HG03103 (cell line): ENCODE measurements at regions not wholly inside any gene's neighbourhood (a gene's known extent, or its start where the extent isn't known, plus 50 kb on each side); places are given as distances from the start of the nearest gene placed in this dataset.

Experiments used
- ATAC-seq: cut with Tn5 transposase; IDR thresholded peaks from one replicate; pipeline ENCODE4 v1.9.1; 2021; ENCODE audit warnings: low read depth; ENCODE audit not compliant: unreplicated experiment

DNA sequence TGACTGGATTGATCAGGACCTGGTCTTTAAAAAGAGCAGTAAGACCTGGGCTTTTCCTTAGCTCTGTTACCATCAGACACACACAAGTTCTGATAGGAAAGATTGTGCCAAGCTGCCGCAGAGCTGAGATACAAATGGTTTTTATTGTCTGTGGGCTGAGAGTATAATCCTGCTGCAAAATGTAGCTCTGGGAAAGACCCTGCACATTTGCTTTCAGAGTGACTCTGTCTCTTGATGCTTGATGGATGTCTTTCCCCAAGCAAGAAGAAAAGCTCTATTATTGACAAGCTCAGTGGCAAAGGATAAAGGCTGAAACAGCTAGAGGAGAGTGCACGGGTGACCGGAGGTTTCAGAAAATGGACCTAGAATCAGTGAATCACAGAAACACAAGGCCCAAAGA lies 95.3 kb upstream of the PARD3B start:
- no peak for ATAC-seq

DNA sequence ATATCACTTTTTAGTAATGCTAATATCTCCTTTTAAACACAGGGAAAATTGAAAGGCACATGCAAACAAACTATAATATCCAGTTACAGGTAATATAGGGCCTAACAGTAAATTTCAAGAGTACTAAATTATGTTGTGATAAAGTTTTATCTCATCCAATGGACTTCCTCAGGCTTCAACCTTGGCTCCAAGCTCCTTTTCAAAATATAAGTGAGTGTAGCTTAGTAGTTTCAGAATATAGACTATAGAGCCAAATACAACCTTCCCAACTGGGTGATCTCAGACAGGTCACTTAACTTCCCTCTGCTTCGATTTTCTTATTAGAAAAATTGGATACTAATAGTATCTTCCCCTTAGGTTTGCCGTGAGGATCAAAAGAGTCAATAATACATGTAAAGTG lies 93.5 kb upstream of the PARD3B start:
- ATAC-seq: no peak

DNA sequence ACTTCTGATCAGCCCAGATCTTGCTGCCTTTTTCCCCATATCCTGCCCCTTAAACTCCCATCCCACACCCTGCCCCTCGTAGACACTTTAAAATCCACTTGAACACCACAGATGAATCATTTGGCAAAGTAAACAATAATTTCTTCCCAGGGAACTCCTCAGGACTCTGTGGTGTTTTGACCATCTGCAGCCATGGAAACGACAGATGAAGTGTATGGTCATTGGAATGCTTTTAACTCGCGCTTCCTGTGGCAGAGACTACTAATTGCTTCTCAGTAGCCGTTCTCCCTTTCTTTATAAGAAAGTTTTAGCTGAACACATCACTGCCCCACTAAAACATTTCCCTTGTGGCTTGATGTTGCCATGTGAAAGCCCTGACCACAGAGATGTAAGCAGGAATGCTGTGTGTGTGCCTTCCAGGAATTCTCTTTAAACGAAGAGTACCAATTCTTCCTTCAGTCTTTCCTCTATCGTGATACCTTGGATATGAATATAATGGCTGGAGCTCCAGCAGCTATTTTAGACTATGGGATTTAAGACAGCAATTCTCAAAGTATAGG lies 92.7 kb upstream of the PARD3B start:
- ATAC-seq: no peak

DNA sequence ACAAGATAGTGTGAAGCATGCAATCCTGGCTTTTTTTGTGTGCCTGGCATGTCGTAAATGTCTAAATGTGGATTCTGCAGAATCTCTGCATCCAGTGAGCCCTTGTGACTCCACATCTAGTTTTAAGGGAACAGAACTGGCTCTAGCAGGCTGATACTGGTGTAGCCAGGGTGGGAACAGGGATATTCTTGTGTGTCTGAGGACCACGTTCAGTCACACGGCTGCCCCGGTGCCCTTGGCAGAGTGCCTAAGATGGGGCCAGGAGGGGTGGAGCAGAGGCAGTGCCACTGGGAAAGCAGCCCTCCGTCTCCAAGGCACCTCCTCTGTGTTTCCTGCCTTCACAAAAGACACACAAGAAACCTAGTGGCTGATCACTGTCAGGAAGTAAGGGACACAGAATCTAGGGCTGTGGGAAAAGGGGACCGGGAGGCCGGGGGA lies 91.5 kb upstream of the PARD3B start:
- no peak for ATAC-seq

DNA sequence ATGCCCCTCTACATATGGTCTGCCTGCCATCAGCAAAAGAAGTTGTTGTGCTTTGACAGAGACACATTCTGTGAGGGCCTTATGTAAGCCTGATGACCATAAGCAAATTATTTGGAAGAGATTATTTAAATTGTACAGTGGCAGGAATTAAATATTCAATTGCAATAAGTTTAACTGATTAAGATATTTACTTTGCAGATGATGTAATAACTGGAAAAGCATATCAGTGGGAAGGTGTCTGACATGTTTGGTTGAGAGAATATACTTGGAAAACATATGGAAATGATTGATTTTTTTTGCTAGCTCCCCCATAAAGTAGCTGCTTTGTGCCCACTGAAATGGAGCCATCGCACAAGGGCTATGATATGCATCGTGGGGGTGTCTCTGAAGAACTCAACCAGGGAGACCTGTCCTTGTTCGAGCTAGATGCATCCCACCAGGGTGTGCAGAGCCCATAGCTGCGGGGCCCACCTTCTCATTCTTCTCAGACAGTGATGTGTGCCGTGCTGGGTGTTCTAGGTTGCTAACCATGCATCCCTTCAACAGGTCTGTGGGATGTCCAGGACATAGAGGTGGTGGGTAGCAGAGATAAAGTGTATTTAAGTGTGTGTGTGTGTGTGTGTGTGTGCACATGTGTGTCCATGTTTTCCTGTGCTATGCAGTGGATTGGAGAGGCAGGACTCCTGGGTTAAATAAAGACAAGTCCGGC lies 90.4 kb upstream of the PARD3B start:
- no peak for ATAC-seq

DNA sequence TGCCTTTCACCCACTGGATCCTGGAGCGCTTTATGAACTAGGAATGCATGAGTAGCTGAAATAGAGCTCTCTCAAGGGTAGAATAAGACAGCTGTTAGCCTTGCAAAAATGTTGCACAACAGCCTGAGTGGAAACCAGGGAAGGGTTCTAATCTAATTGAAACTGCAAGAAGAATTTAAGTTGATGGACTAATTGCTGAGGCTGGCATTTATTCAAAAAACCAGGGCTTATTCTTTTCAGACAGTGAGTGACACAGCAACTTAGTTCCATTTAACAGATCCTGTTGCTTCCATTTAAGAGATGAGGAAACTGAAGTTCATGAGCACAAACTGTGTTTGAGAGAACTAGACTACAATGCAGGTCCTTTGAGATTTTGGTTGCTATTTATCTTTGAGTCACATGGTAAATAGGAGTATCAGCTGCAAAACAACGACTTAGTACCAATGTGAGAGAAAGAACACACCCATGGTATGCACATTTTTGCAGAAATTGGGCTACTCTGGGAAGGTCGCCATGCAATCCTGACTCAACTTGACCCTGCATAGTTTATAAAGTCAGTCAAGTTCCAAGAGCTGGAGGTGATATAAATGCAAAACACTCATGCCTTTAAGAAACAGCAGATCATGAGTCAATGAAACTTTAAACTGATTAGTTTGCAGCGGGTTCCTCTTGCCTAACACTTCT lies 76.4 kb upstream of the PARD3B start:
- ATAC-seq: no peak

DNA sequence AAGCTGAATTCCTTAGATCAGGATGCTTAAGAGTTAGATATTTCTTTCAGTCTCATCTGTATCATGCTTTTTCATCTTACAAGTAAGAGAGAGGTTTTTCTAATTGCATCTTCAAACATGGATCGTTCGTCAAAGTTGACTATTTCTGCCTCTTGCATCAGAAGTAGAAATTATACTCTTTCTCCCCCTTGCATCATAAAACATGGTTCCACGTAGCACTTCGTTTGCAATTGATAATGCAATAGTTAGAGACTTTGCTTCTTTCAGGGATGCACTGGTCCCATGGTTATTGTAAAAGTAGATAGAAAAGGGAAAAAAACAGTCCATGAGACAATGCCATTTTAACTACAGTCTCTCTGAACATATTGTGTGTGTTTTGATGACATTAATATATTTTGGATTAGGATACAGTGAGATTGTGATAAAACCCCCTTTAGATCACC lies 75.1 kb upstream of the PARD3B start:
- no peak for ATAC-seq

DNA sequence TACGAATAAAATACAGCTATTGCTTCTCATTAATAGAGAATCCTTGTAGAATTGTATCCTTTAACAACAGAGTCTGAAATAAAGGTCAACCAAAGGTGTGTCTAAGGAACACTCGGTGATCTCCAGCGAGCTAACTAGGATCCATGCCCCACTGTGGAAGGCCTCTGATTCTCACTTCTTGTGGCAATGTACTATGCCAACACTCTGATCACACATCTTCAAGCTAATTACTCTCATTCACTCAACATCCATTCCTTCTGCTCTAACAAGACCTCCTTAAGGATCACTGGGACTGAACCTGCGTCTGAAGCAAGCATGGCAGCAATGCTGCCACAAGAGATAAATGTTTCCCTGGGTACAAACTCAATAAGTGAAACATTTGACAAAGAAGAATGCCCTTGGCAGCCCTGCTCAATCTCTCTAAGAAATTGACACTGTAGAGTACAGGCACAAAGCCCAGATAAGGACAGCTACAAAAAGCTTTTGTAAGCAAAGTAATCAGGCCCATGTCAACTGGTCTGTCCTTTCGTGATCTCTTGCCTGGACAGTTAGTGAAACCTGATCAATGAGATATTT lies 74.6 kb upstream of the PARD3B start:
- no peak for ATAC-seq

DNA sequence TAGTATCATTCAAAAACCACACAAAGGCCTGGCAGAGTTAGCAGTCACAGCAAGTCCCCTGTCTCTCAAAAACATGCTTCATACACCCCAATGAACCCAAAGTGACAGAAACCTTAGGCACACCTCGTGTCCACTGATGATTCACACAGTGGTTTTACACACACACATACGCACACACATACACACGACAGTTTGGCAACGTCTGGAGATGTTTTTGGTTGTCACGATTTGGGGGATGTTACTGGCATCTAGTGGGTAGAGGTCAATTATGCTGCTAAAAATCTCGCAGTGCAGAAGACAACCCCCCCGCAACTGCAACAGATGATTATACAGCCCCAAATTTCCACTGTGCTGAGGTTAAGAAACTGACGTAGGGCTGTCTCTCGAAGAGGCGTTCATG lies 72.9 kb upstream of the PARD3B start:
- no peak for ATAC-seq

DNA sequence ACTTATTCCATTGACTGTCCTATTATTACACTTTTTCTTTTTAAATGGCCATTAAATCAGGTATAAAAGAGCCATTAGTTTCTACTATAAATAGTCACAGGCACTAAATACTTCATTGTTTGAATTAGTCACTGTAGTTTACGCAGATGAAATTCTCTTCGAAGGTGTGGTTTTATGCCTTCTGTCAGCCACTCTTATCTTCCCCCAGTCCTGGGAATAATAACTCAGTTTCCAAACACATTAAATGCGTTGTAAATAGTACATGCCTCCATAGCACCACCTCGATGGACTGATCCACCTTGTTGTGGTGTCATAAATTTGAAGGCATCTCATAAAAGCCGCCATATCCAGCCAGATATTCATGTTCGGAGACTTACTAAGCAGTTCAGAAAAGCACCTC lies 72.1 kb upstream of the PARD3B start:
- no peak for ATAC-seq

DNA sequence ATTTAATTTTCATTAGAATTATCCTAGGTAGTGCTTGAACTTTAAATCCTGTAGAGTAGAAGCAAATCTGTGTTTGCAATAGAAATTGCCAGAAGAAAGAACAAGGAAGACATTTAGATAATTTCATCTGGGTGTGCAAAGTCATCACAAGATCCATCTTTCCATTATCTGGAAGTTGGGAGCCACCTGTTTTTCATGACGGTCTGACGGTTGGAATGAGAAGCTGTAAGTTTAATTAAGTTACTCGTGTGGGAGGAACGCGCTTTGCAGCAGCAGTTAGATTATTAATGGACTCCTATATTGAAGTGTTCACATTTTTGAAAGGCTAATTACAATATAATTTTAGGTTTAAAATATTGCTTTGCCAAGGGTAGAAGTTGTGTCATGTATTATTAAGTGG lies 69.9 kb upstream of the PARD3B start:
- no peak for ATAC-seq

DNA sequence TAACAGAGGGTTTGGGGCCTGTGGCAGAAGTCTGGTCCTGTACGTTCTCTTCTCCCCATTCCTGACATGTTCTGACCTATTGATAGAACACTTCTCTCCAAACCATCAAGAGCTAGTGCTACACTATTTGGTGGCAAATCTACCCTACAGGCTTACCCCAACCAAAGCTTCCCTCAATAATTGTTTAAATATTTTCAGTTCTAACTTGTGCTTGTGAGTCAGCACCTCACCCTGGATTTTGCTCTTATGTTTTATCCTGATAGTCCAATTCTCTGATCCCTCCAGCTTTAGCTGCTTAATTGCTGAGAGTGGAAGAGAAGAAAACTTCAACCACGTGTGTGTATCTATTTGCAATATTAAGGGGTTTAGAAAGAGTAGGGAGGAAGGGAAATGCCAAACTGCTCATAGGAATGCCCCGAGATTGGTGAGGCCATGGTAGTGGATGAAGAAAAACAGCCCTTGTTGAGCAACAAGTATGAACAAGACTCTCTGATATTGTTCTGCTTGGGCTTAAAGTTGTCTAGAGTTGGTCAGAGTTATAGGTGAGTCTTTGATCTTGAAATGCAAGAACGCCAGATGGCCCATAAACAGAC lies 67.8 kb upstream of the PARD3B start:
- ATAC-seq: no peak

DNA sequence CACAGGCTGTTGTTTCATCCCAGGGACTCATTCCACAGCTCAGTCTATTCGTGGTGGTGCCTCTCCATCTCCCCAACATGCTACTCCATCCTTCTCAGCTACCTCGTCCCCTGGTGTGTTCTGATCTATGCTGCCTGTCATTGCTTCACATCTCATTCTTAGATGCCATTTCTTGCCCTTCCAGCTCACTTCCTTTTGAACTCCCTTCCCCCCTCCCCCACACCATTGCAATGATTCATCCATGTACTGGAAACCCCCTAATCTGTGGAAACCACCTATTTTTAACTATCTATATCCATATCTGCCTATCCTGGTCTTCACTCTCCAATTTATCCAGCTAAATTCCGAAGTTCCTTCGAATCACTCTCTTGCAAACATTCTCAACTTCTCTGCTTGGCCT lies 65.7 kb upstream of the PARD3B start:
- no peak for ATAC-seq

DNA sequence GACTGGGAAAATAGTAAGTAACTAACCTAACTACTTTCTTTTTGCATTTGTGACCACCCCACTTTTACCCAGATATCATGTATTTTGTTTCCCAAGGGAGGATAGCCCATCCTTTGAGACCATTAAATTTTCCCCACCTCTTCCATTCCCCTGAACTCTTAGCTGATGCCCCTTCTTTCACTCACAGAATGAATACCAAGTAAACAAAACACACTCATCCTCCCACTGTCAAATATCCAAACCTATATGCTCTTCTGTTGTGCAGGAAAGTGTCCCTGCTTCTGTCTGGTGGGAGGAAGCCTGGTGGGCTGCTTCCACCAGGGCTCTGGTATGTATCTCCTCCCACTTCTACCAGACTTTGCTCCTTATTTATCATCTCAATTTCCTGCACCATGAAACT lies 64.6 kb upstream of the PARD3B start:
- no peak for ATAC-seq

DNA sequence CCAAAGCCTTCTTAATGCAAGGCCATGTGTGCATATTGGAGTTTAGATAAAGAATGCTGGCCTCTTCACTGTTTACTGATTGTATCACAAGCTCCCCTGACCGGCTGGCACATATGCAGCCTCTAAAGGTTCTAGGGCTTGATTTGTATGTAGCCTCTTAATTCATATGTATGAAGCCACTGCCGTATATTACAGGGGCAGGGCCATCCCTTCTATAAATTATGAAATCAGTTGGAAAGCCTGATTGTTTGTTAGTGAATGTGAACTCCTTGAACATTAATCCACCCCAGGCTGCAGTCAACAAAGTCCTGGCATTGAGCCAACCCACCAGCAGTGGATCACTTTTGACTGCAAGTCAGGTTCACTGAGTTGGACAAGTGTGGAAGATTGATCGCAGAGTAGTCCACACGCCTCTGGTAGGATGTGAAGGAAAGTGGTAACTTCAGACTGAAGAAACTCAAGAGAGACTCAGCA lies 61.6 kb upstream of the PARD3B start:
- no peak for ATAC-seq

DNA sequence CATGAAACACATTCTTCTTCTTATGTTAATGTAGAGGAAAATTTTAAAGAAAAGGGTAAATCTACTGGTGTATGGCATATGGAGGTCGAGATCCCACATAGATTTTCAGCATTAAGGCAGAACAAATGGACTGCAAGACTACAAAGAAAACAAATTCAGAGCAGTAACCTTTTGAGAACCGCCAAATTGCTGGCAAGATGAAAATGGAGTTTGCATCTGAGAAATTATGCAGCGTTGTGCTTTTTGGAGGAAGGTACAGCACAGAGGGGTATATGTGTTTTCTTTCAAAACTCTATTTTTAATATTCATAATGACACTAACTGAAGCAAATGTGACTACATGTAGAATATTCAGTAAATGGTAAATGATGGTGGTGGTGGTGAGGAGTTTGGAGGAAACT lies 59.0 kb upstream of the PARD3B start:
- no peak for ATAC-seq

DNA sequence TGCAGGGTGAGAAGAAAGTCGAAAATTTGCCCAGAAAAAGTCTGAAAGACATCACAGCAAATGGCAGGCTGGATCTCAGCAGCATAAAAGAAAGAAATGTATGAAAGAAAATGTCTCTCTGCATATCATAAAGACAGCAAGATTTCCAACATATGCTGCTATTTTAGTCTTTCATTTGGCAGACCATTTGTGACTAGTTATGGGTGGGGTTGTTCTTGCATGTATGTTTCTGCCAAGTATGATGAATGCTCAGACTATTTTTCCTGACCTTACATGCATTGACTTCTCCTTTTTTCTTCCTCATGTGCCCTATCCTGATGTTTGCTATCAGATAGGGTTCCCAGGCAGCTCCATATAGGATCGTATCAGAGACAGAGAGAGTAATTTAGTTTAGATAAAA lies 58.5 kb upstream of the PARD3B start:
- no peak for ATAC-seq

DNA sequence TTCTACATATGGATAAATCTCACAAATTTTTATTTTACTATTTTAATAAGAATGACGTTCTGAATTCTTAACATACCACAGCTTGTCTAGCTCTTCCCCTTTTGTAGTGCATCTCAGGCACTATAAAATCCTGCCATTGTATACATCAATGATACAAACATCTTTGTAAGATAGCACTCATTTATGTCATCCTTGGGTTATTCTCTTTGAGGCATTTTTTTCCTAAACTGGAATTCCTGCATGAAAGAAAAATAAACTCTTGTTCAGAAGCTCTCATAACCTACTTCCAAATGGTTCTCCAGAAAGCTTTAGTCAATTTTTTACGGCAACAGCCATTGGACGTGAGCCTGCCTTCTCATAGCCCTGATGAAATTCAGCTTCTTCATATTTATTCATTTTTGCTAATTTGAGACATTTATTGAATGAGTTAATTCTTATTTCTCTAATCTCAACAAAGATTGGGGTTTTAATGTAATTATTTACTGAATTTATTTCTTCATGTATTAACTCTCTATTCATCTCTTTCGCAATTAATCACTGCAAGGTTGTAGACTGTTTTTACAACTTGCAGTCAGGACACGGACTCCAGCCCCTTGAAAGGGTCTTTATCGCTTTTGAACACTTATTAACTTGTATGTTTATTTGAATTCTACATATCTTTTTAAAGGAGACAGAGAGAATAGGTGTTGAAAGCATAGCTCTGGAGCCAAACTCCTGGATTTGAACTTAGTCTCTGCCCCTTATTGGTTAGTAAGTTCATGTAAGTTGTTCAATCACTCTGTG lies 57.6 kb upstream of the PARD3B start:
- ATAC-seq: no peak

DNA sequence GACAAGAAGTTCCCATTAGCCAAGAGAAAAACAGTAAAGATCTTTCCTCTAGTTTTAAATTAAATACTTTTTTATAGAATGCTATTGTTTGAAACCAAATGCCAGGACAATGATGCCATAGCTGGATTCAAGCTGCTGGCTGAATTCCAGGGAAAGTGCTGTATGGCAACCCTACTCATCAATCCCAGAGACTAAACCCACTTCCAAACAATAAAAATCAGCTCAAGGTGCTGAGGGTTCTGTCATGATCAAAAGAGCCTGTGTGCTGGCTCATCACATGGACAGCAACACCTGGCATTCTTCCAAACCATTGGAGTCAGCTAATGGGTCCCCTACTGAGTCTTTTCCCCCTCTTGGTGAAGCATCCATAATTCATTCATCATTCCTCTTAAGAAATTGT lies 53.7 kb upstream of the PARD3B start:
- no peak for ATAC-seq

DNA sequence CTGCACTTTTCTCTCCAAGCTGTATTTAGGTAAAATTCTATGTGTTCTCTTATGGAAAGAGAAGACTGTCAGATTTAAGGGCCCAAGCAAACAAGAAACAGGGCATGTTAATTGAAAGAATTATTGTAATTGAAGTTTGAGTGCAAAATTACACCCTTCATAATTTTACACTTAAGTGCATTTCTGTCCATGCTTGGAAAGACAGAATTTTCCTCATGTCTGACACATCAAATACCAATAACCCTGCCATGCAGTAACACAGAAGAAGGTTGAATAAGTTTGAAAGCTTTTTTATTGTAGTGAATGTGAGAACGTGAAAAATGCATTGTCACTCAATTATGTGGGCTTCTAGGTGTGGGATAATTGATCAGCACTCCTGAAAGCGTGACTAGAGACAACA lies 52.9 kb upstream of the PARD3B start:
- ATAC-seq: no peak
